ENCODE measurements at regions not wholly inside any gene's neighbourhood (a gene's known extent, or its start where the extent isn't known, plus 50 kb on each side); places are given as distances from the start of the nearest gene placed in this dataset.

- DNase-seq: no peak
These were observed 116.1 kb upstream of the SH3BP4 start for GRCh38 chr2:234835738-234836137.

GRCh38 chr2:234834228-234834923, 117.4 kb upstream of the SH3BP4 start:
- DNase-seq: no peak

- DNase-seq: no peak
These were observed 121.0 kb upstream of the SH3BP4 start for GRCh38 chr2:234830853-234831252.

GRCh38 chr2:234829074-234829455, 122.8 kb upstream of the SH3BP4 start:
- DNase-seq: no peak

GRCh38 chr2:234828382-234829073, 123.3 kb upstream of the SH3BP4 start:
- no peak for DNase-seq

GRCh38 chr2:234827096-234827860, 124.5 kb upstream of the SH3BP4 start:
- DNase-seq: no peak

GRCh38 chr2:234826681-234827080, 125.1 kb upstream of the SH3BP4 start:
- no peak for DNase-seq

- DNase-seq: no peak
These were observed 126.2 kb upstream of the SH3BP4 start for GRCh38 chr2:234825616-234826015.

GRCh38 chr2:234823877-234824376, 127.9 kb upstream of the SH3BP4 start:
- DNase-seq: peak; percentile 82

GRCh38 chr2:234823196-234823876, 128.5 kb upstream of the SH3BP4 start:
- DNase-seq: no peak

- DNase-seq: no peak
These were observed 129.8 kb upstream of the SH3BP4 start for GRCh38 chr2:234821946-234822475.

- no peak for DNase-seq
These were observed 132.9 kb upstream of the SH3BP4 start for GRCh38 chr2:234818937-234819336.

GRCh38 chr2:234816491-234816890, 135.3 kb upstream of the SH3BP4 start:
- no peak for DNase-seq

- DNase-seq: no peak
These were observed 135.8 kb upstream of the SH3BP4 start for GRCh38 chr2:234816056-234816455.

GRCh38 chr2:234814374-234814773, 137.4 kb upstream of the SH3BP4 start:
- no peak for DNase-seq

GRCh38 chr2:234812851-234813250, 139.0 kb upstream of the SH3BP4 start:
- peak; percentile 67 to 75 for DNase-seq

- no peak for DNase-seq
These were observed 142.9 kb upstream of the SH3BP4 start for GRCh38 chr2:234808907-234809306.

GRCh38 chr2:234806818-234807217, 145.0 kb upstream of the SH3BP4 start:
- no peak for DNase-seq

- DNase-seq: no peak
These were observed 146.0 kb upstream of the SH3BP4 start for GRCh38 chr2:234805836-234806235.

- no peak for DNase-seq
These were observed 147.1 kb upstream of the SH3BP4 start for GRCh38 chr2:234804704-234805103.

GRCh38 chr2:234802845-234803171, 149.0 kb upstream of the SH3BP4 start:
- no peak for DNase-seq
